GM12873 (cell line): ENCODE measurements at regions not wholly inside any gene's neighbourhood (a gene's known extent, or its start where the extent isn't known, plus 50 kb on each side); places are given as distances from the start of the nearest gene placed in this dataset.

Experiments
- TF ChIP-seq, protein P1 (sequence below): IDR thresholded peaks from 2 replicates; pipeline ENCODE4 v1.5.1; 2012; ENCODE audit warnings: low read depth, mild to moderate bottlenecking, moderate library complexity, low read length, control low read depth; ENCODE audit not compliant: insufficient read depth; ENCODE audit errors: missing control alignments

DNA sequence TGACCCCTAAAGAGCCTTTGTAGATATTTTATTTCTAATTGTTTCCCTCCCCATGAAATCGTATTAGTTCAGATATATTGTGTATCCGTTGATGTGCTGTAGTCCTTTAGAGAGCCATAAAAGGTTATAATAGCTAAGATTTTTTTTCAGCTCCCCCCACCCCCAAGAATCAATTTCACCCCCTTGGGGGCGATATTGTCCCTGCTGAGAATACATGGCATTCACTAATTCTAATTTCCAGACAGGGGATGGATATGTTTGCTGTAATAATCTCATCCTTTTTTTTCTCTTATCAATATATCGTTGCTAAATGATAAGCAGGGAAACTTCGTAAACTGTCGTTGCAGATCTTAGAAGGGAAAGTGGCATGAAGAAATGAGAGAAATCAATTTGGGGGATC, 530.7 kb downstream of the TMEM182 start:
- TF ChIP-seq, protein P1, sequence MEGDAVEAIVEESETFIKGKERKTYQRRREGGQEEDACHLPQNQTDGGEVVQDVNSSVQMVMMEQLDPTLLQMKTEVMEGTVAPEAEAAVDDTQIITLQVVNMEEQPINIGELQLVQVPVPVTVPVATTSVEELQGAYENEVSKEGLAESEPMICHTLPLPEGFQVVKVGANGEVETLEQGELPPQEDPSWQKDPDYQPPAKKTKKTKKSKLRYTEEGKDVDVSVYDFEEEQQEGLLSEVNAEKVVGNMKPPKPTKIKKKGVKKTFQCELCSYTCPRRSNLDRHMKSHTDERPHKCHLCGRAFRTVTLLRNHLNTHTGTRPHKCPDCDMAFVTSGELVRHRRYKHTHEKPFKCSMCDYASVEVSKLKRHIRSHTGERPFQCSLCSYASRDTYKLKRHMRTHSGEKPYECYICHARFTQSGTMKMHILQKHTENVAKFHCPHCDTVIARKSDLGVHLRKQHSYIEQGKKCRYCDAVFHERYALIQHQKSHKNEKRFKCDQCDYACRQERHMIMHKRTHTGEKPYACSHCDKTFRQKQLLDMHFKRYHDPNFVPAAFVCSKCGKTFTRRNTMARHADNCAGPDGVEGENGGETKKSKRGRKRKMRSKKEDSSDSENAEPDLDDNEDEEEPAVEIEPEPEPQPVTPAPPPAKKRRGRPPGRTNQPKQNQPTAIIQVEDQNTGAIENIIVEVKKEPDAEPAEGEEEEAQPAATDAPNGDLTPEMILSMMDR, result no peak

DNA sequence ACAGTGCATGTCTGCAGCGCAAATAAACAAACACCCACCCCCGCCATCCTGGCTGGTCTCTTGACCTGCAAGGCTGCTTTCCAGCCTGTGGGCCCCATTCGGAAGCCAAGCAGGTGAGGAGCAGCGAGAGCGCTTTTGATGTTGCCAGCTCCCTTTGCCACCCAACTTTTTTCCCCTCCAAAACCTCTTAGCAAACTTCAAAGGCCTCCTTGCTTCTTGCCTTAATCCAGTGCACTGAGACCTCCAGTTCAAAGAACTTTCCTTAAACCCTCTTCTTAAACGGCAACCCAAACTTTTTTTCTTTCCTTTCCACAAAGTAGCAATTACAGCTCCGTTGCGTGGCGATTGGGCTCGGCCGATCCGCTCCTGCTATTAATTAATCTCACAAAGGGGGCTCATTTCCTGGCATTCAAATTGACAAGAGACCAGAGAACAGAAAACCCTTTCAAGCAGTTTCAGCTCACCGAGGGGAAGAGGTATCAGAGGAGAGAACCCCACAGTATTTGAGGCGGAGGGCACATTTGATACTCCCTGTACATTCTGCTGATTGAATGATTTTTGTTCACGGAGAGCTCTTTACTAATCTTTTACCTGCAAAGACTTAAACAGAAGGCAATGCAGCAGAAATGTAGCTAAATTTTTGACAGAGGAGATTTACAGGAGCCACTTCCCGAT, 531.4 kb downstream of the TMEM182 start:
- TF ChIP-seq, protein P1, result no peak

DNA sequence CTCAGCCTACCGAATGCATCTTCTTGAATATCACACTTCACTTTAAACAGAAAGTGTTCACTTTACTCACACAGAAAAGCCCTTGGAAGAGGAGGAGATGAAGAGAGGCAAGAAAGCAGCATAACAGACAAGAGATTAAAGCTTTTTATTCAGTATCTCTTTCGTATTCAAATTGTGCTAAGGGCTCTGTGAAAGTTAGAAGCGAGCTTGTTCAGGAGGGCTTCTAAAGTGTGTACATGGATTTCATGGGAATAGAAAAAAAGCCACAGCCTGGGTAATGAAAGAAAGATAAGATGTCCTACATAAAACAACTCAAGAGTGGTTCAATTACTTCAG, 531.9 kb downstream of the TMEM182 start:
- TF ChIP-seq, protein P1, result no peak

DNA sequence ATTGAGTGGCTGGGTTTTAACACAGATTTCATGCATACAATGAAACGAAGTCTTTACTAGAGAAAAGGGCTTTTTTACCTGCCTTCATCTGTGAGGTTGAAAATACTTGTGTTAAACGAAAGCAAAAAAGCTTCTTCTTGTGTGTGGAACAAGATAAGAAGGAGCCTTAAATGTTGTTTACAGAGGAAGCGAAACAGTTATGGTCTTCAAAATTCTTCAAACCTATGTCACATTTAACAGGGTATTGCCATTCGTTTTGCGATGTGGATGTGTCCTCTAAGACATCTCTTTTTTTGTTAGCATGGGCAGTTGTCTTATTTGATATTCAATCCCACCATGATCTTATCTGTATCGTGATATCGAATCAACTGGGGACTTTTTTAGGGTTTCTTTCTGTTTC, 532.6 kb downstream of the TMEM182 start:
- TF ChIP-seq, protein P1, result no peak

DNA sequence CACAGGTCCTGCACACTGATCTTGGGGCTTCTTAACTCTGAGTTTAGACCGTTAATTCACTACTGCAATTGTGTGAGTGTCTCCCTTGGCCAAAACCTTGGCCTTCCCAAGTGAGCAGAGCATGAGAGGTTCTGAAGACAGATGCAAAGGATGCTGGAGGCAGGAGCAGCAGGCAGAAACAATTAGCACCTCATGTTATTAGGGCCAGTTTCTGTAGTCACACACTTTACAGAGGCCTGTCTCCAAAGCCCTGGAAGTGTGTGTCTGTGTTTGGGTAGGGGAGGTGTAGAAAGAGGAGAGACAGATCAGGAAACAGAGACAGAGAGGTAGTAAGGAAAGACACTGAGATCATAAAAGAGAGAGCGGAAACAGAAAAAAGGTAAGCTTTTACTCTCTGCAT, 533.8 kb downstream of the TMEM182 start:
- TF ChIP-seq, protein P1, result no peak

DNA sequence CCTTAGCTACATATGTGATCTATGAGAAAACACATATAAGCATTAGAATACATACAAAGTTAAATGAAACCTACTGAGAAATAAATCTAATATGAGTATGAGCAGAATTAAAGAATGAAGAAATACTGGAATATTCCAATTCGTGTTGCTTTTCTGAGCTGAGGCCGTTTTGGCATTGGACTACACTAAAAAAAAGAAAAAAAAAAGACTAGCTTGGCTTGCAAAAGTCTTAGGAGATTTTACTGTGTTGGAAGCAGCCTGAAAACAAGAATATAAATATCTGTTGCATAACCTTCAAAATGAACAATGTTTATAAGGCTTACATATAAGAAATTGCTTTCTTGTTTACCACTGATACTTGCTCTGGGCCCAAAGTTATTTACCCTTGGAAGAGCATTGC, 562.8 kb downstream of the TMEM182 start:
- TF ChIP-seq, protein P1, result no peak

DNA sequence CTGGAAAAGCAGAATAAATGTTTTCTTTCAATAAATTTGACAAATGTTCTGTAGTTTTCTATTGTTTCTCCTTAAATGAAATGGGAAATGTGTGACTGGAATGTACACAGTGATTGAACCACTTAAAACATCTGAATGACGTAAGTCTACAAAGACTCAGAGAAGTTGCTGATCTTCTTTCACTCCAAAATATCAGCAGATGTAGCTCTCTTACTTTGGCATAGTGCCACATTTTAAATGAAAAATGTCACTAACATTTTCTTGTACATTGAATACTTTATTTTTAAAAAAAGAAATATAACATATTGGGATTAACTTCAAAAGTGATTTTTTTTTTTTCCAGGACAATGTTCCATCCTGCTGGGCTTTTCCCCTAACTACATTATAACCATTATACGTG, 565.6 kb downstream of the TMEM182 start:
- TF ChIP-seq, protein P1, result no peak
